AG10803 (cell line): ENCODE measurements at regions not wholly inside any gene's neighbourhood (a gene's known extent, or its start where the extent isn't known, plus 50 kb on each side); places are given as distances from the start of the nearest gene placed in this dataset.

ENCODE experiments used
- DNase-seq: peaks from one replicate; pipeline ENCODE4 v3.0.0; 2010; ENCODE audit warnings: low read depth
- H3K4me3 ChIP-seq: 2 replicates; pipeline ENCODE4 v1.5.1; 2011; ENCODE audit warnings: mild to moderate bottlenecking, low read length, control low read depth
- TF ChIP-seq, protein P1 (sequence below): conservative IDR thresholded peaks from 2 replicates; pipeline ENCODE4 v1.5.1; 2011; ENCODE audit warnings: mild to moderate bottlenecking, low read length, control low read depth, inconsistent platforms

DNA sequence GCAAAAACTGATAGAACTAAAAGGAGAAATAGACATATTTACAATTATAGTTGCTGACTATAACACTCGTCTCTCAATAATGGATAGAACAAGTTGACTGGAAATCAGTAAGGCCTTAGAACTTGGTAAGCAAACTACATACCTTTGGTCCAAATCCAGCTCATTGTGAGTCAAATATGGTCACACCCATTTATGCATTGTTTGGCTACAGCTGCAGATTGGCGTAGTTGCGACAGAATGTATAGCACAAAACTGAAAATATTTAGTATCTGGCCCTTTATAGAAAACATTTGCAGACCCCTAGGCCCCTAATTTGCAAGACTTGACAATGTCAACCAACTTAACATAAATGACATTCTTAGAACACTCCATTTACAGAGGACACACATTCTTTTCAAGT, 103.6 kb upstream of the EGR2 start:
- H3K4me3 ChIP-seq = no peak overlapping the region
- DNase-seq = peak; percentile 9
- TF ChIP-seq, protein P1, sequence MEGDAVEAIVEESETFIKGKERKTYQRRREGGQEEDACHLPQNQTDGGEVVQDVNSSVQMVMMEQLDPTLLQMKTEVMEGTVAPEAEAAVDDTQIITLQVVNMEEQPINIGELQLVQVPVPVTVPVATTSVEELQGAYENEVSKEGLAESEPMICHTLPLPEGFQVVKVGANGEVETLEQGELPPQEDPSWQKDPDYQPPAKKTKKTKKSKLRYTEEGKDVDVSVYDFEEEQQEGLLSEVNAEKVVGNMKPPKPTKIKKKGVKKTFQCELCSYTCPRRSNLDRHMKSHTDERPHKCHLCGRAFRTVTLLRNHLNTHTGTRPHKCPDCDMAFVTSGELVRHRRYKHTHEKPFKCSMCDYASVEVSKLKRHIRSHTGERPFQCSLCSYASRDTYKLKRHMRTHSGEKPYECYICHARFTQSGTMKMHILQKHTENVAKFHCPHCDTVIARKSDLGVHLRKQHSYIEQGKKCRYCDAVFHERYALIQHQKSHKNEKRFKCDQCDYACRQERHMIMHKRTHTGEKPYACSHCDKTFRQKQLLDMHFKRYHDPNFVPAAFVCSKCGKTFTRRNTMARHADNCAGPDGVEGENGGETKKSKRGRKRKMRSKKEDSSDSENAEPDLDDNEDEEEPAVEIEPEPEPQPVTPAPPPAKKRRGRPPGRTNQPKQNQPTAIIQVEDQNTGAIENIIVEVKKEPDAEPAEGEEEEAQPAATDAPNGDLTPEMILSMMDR = no peak

DNA sequence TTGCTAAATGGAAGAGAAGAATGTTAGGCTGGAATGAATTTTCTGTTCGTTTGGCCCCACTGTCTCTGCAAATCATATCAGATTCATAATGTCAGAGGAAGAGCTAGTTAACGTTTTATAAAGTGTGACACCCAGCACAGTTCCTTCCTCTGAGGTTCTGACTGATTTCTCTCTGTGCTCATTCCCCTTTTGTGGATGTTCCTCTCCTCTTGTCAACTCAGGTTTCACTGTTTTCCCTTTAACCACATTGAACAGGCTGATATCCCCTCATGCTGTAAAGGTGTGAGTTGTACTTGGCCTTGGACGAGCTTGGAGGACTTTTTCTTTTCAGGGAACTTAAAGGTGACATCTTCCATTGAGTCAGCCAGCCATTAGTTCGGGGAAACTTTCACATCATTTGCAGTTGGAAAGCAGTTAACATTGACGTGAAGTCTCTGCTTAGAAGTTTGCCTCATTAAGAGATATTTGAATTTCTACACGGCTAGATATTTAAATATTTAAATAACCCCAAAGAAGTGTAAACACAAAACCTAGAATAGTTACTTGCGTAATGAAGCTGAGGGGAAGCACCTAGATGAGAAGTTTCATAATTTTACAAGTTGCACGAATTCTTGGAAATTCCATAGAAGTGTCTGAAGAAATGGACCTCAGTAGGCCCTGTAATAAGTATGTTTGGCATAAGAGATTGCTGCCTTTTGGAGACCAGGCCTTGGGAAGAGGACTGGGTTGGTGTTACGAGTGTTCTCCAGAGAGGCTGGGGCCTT, 101.5 kb upstream of the EGR2 start:
- TF ChIP-seq, protein P1 = no peak
- no peak for DNase-seq
- no peak overlapping the region for H3K4me3 ChIP-seq

DNA sequence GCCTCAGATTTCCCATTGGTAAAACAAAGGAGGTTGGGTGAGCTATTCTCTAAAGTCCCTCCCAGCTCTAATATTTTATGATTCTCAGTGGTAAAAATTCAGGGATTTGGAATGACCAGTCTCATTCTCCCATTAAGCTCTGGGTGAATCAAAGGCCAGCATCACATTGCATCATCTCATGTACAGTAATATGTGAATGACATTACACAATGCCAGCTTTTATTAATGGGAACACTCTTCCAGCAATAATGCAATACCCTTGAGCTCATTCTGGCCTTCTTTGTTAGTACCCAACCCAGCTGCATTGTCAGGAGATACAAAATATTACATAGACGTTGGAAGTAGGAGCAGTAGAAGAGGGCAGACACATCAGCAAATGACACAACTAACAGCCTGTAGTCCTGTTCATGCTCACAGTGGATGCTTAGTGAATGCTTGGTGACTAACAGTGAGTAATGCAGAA, 100.0 kb upstream of the EGR2 start:
- TF ChIP-seq, protein P1 = no peak
- DNase-seq = peak; percentile 95
- no peak overlapping the region for H3K4me3 ChIP-seq

- H3K4me3 ChIP-seq = no peak overlapping the region
- TF ChIP-seq, protein P1 = no peak
- no peak for DNase-seq
Observed at GRCh38 chr10:62915158-62915557, 99.0 kb upstream of the EGR2 start.

GRCh38 chr10:62912086-62912485, 95.9 kb upstream of the EGR2 start:
- no peak for DNase-seq
- TF ChIP-seq, protein P1 = no peak
- no peak overlapping the region for H3K4me3 ChIP-seq

- TF ChIP-seq, protein P1 = no peak
- H3K4me3 ChIP-seq = no peak overlapping the region
- no peak for DNase-seq
Observed at GRCh38 chr10:62911210-62911963, 95.2 kb upstream of the EGR2 start.
